ENCODE measurements at regions not wholly inside any gene's neighbourhood (a gene's known extent, or its start where the extent isn't known, plus 50 kb on each side); places are given as distances from the start of the nearest gene placed in this dataset.

DNA sequence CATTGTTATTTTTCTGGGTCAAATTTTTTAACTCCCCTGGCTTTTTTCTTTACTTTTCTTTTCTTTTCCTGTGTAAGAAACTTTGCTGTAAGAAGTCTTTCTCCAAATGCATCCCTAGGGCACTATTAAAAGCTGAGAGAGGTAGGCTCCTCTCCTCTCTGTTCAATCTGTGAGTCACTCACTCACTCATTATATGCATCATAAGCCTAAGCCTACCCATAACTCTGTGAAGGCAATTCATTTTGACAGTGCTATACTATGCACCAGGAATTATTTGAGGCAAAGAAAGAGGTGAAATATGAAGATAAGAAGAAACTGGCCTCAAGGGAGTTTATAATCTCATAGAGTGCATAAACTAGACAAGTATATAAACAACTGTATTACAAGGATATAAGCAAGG lies 67.9 kb upstream of the PRR16 start:
- DNase-seq (ENCODE audit: unreplicated experiment): peak; percentile 9
- POLR2A ChIA-PET: no interaction called here
- Mint-ChIP-seq H3K9me3 (ENCODE audit: unreplicated experiment) (peaks cover 24% of the 10 kb centered on the region), H3K27ac (ENCODE audit: low read depth, unreplicated experiment) (no peak overlapping the region), H3K4me3 (ENCODE audit: unreplicated experiment) (no peak overlapping the region), H3K36me3 (ENCODE audit: insufficient read depth, unreplicated experiment) (no peaks in the 10 kb centered on the region), H3K27me3 (ENCODE audit: insufficient read depth, unreplicated experiment) (no peaks in the 10 kb centered on the region), H3K4me1 (ENCODE audit: insufficient read depth, unreplicated experiment) (peaks cover 13% of the 10 kb centered on the region)
- intact Hi-C loops (cut with micrococcal nuclease): no loop called here
- CTCF ChIA-PET: interaction anchor here (0.7 kb wide), 1 partner anchor 126 kb away, joined by 5 read pairs; no protein-coding TSS in a partner anchor
- BruUV-seq (replicated peaks): no TSS peak
- TF ChIP-seq, protein P1, sequence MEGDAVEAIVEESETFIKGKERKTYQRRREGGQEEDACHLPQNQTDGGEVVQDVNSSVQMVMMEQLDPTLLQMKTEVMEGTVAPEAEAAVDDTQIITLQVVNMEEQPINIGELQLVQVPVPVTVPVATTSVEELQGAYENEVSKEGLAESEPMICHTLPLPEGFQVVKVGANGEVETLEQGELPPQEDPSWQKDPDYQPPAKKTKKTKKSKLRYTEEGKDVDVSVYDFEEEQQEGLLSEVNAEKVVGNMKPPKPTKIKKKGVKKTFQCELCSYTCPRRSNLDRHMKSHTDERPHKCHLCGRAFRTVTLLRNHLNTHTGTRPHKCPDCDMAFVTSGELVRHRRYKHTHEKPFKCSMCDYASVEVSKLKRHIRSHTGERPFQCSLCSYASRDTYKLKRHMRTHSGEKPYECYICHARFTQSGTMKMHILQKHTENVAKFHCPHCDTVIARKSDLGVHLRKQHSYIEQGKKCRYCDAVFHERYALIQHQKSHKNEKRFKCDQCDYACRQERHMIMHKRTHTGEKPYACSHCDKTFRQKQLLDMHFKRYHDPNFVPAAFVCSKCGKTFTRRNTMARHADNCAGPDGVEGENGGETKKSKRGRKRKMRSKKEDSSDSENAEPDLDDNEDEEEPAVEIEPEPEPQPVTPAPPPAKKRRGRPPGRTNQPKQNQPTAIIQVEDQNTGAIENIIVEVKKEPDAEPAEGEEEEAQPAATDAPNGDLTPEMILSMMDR (IDR thresholded peaks at IDR 0.05; ENCODE audit: unreplicated experiment): no peak

DNA sequence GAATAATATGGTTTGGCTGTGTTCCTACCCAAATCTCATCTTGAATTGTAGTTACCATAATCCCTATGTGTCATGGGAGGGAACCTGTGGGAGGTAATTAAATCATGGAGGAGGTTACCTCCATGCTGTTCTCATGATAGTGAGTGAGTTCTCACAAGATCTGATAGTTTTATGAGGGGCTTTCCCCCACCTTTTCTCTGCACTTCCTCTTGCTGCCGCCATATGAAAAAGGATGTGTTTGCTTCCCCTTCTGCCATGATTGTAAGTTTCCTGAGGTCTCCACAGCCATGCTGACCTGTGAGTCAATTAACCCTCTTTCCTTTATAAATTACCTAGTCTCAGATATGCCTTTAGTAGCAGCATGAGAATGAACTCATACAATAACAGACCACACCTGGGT lies 63.7 kb upstream of the PRR16 start:
- no peak for DNase-seq (ENCODE audit: unreplicated experiment)
- TF ChIP-seq, protein P1 (IDR thresholded peaks at IDR 0.05; ENCODE audit: unreplicated experiment): no peak
- no TSS peak for BruUV-seq (replicated peaks)
- POLR2A ChIA-PET: no interaction called here
- CTCF ChIA-PET: interaction anchor here (0.6 kb wide), 1 partner anchor 393 kb away, joined by 5 read pairs; no protein-coding TSS in a partner anchor
- H3K27me3 Mint-ChIP-seq (ENCODE audit: insufficient read depth, unreplicated experiment): no peaks in the 10 kb centered on the region
- intact Hi-C loops (cut with micrococcal nuclease): no loop called here
- no peak overlapping the region for H3K4me3 Mint-ChIP-seq (ENCODE audit: unreplicated experiment)
- no peaks in the 10 kb centered on the region for H3K36me3 Mint-ChIP-seq (ENCODE audit: insufficient read depth, unreplicated experiment)
- no peak overlapping the region for H3K27ac Mint-ChIP-seq (ENCODE audit: low read depth, unreplicated experiment)
- H3K4me1 Mint-ChIP-seq (ENCODE audit: insufficient read depth, unreplicated experiment): peaks cover 16% of the 10 kb centered on the region
- H3K9me3 Mint-ChIP-seq (ENCODE audit: unreplicated experiment): peaks cover 24% of the 10 kb centered on the region

DNA sequence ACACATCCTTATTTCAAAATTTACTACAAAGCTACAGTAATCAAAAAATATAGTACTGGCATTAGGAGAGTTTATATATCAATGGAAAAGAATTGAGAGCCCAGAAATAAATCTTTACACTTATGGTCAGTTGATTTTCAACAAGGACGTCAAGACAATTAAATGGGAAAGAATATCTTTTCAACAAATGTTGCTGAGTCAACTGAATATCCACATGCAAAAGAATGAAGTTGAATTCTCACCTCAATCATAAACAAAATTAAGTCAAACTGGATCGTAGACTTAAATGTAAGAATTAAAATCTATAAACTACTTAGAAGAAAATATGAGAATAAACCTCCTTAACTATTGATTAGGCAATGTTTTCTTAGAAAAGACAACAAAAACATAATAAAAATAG lies 61.5 kb upstream of the PRR16 start:
- no TSS peak for BruUV-seq (replicated peaks)
- H3K9me3 Mint-ChIP-seq (ENCODE audit: unreplicated experiment): peaks cover 25% of the 10 kb centered on the region
- TF ChIP-seq, protein P1 (IDR thresholded peaks at IDR 0.05; ENCODE audit: unreplicated experiment): no peak
- no peak overlapping the region for H3K27ac Mint-ChIP-seq (ENCODE audit: low read depth, unreplicated experiment)
- H3K4me3 Mint-ChIP-seq (ENCODE audit: unreplicated experiment): no peak overlapping the region
- no peaks in the 10 kb centered on the region for H3K27me3 Mint-ChIP-seq (ENCODE audit: insufficient read depth, unreplicated experiment)
- intact Hi-C loops (cut with micrococcal nuclease): no loop called here
- no peak for DNase-seq (ENCODE audit: unreplicated experiment)
- H3K4me1 Mint-ChIP-seq (ENCODE audit: insufficient read depth, unreplicated experiment): peaks cover 21% of the 10 kb centered on the region
- ChIA-PET CTCF (interaction anchor here (0.6 kb wide), 1 partner anchor 275 kb away, joined by 3 read pairs; no protein-coding TSS in a partner anchor), POLR2A (interaction anchor here (0.6 kb wide), 1 partner anchor 14 kb away, joined by 3 read pairs; no protein-coding TSS in a partner anchor)
- H3K36me3 Mint-ChIP-seq (ENCODE audit: insufficient read depth, unreplicated experiment): no peaks in the 10 kb centered on the region

DNA sequence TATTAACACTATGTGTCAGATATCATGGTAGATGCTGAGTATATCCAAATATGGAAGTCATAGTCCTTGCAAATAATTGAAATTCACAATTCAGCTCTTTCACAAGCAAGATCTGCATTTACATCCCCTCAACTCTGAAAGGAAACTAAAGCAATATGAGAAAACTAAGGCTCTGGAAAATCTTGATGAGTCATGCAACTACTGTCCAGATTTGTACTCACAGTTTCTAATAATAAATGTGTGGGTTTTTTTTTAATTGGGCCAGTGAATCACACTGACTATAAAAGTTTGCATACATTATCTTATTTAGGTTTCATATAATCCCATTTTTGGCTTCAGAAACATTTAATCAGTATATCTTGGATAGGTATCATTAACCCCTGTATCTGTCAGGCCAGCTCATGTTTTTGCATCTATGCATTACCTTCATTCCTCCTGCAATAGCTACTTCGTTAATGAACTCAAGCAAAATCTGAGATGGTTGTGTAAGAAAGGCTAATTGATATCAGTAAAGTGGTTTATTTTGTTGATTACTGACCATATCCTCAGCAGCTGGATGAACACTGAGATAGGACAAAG lies 58.7 kb upstream of the PRR16 start:
- DNase-seq (ENCODE audit: unreplicated experiment): peak; percentile 86
- H3K9me3 Mint-ChIP-seq (ENCODE audit: unreplicated experiment): peaks cover 12% of the 10 kb centered on the region
- POLR2A ChIA-PET: interaction anchor here (0.6 to 2.7 kb wide), 5 partner anchors 15 to 134 kb away, joined by 3 to 8 read pairs (median 3); no protein-coding TSS in a partner anchor
- no peak overlapping the region for H3K27ac Mint-ChIP-seq (ENCODE audit: low read depth, unreplicated experiment)
- H3K4me3 Mint-ChIP-seq (ENCODE audit: unreplicated experiment): no peak overlapping the region
- H3K27me3 Mint-ChIP-seq (ENCODE audit: insufficient read depth, unreplicated experiment): no peaks in the 10 kb centered on the region
- H3K36me3 Mint-ChIP-seq (ENCODE audit: insufficient read depth, unreplicated experiment): no peaks in the 10 kb centered on the region
- BruUV-seq (replicated peaks): no TSS peak
- CTCF ChIA-PET: interaction anchor here (0.5 to 1.1 kb wide), 2 partner anchors 321 to 1747 kb away, joined by 3 read pairs; no protein-coding TSS in a partner anchor
- TF ChIP-seq, protein P1 (IDR thresholded peaks at IDR 0.05; ENCODE audit: unreplicated experiment): no peak
- intact Hi-C loops (cut with micrococcal nuclease): no loop called here
- H3K4me1 Mint-ChIP-seq (ENCODE audit: insufficient read depth, unreplicated experiment): peaks cover 26% of the 10 kb centered on the region
